ENCODE measurements at regions not wholly inside any gene's neighbourhood (a gene's known extent, or its start where the extent isn't known, plus 50 kb on each side); places are given as distances from the start of the nearest gene placed in this dataset.

- DNase-seq (ENCODE audit: low spot score): no peak
- in situ Hi-C loops (cut with MboI; ENCODE audit: low sequenced_read_pairs, unreplicated experiment): no loop called here
- TF ChIP-seq, protein P1, sequence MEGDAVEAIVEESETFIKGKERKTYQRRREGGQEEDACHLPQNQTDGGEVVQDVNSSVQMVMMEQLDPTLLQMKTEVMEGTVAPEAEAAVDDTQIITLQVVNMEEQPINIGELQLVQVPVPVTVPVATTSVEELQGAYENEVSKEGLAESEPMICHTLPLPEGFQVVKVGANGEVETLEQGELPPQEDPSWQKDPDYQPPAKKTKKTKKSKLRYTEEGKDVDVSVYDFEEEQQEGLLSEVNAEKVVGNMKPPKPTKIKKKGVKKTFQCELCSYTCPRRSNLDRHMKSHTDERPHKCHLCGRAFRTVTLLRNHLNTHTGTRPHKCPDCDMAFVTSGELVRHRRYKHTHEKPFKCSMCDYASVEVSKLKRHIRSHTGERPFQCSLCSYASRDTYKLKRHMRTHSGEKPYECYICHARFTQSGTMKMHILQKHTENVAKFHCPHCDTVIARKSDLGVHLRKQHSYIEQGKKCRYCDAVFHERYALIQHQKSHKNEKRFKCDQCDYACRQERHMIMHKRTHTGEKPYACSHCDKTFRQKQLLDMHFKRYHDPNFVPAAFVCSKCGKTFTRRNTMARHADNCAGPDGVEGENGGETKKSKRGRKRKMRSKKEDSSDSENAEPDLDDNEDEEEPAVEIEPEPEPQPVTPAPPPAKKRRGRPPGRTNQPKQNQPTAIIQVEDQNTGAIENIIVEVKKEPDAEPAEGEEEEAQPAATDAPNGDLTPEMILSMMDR (IDR thresholded peaks at IDR 0.05; ENCODE audit: borderline replicate concordance, control extremely low read depth, extremely low read depth, insufficient read depth, missing control alignments): no peak
Measured at GRCh38 chr13:57823704-57824103, 192.2 kb downstream of the PCDH17 start.

DNA sequence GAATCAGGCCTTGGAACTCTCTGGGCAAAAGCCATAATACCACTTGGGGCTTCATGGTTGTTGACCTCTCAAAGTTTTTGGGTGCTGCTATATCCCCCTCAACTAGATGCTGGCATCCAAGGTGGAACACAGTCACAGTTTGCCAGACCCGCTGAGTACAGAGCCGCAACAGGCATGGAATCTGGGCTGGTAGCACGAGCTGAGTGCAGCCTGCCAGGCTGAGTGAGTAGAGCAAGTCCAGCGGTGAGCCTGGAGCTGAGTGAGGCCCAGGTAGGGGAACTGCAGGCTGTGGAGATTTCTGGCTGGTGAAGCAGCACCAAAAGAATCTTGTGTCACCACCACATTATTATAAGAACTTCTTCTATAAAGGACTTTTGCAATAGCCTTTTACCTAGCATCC lies 192.6 kb downstream of the PCDH17 start:
- in situ Hi-C loops (cut with MboI; ENCODE audit: low sequenced_read_pairs, unreplicated experiment): no loop called here
- no peak for DNase-seq (ENCODE audit: low spot score)
- TF ChIP-seq, protein P1 (IDR thresholded peaks at IDR 0.05; ENCODE audit: borderline replicate concordance, control extremely low read depth, extremely low read depth, insufficient read depth, missing control alignments): no peak

GRCh38 chr13:57825066-57825465 lies 193.5 kb downstream of the PCDH17 start:
- in situ Hi-C loops (cut with MboI; ENCODE audit: low sequenced_read_pairs, unreplicated experiment): no loop called here
- no peak for DNase-seq (ENCODE audit: low spot score)

DNA sequence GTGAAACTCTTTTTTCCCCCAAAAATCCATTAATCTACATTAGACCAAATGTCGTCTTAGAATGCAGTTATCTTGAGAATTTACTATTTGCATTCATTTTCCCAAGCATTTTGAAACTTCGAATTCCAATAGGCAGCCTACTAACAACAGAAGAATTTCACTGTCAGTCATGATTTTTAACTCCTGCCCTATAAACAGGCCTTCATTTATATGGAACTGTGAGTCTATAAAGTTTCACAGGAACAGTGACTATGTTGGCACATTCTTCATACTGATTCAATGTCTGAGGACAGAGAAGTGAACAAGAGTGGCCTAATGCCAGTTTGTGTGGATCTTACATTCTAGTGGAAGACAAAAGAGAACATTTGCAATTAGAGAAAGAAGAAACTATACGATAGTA lies 198.0 kb downstream of the PCDH17 start:
- TF ChIP-seq, protein P1 (IDR thresholded peaks at IDR 0.05; ENCODE audit: borderline replicate concordance, control extremely low read depth, extremely low read depth, insufficient read depth, missing control alignments): no peak
- no peak for DNase-seq (ENCODE audit: low spot score)
- in situ Hi-C loops (cut with MboI; ENCODE audit: low sequenced_read_pairs, unreplicated experiment): no loop called here

More at GRCh38 chr13:57825066-57825465, 193.5 kb downstream of the PCDH17 start:
- TF ChIP-seq, protein P1 (IDR thresholded peaks at IDR 0.05; ENCODE audit: borderline replicate concordance, control extremely low read depth, extremely low read depth, insufficient read depth, missing control alignments): no peak

DNA sequence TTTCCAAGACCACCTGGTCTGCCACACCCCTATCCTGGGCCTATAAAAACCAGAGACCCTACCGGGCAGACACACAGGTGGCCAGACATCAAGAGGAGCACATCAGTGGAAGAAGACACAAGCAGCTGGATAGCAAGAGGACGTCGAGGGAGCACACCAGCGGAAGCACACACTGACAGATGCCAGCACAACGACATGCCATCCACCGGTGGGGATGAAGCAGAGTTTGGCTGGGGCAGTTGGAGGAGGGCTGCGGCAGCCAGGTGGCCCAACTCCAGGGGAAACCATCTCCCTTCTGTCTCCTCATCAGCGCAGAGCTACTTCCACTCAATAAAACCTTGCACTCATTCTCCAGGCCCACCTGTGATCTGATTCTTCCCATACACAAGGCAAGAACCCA lies 200.6 kb downstream of the PCDH17 start:
- in situ Hi-C loops (cut with MboI; ENCODE audit: low sequenced_read_pairs, unreplicated experiment): no loop called here
- TF ChIP-seq, protein P1 (IDR thresholded peaks at IDR 0.05; ENCODE audit: borderline replicate concordance, control extremely low read depth, extremely low read depth, insufficient read depth, missing control alignments): no peak

GRCh38 chr13:57837801-57838200 lies 206.3 kb downstream of the PCDH17 start:
- no peak for DNase-seq (ENCODE audit: low spot score)
- in situ Hi-C loops (cut with MboI; ENCODE audit: low sequenced_read_pairs, unreplicated experiment): no loop called here
- TF ChIP-seq, protein P1 (IDR thresholded peaks at IDR 0.05; ENCODE audit: borderline replicate concordance, control extremely low read depth, extremely low read depth, insufficient read depth, missing control alignments): no peak

More for the DNA sequence above, 200.6 kb downstream of the PCDH17 start:
- no peak for DNase-seq (ENCODE audit: low spot score)

GRCh38 chr13:57843521-57843920 lies 212.0 kb downstream of the PCDH17 start:
- DNase-seq (ENCODE audit: low spot score): no peak
- TF ChIP-seq, protein P1 (IDR thresholded peaks at IDR 0.05; ENCODE audit: borderline replicate concordance, control extremely low read depth, extremely low read depth, insufficient read depth, missing control alignments): no peak
- in situ Hi-C loops (cut with MboI; ENCODE audit: low sequenced_read_pairs, unreplicated experiment): no loop called here
